RKO (cell line): ENCODE measurements at regions not wholly inside any gene's neighbourhood (a gene's known extent, or its start where the extent isn't known, plus 50 kb on each side); places are given as distances from the start of the nearest gene placed in this dataset.
"Not testable (repeated sequence)": the region's sequence is repeated elsewhere in the genome, so short reads cannot be mapped to it uniquely, and the experiment has no call there.

Source experiments
- DNase-seq: peaks from one replicate; pipeline ENCODE4 v3.0.0-alpha.2; 2016; ENCODE audit warnings: low spot score

- no peak for DNase-seq
Observed at GRCh38 chr13:84745051-84745551, 862.8 kb upstream of the SLITRK1 start.

- no peak for DNase-seq
Observed at GRCh38 chr13:84744203-84744602, 861.9 kb upstream of the SLITRK1 start.

GRCh38 chr13:84741253-84741652, 859.0 kb upstream of the SLITRK1 start:
- no peak for DNase-seq

- DNase-seq = no peak
Observed at GRCh38 chr13:84739021-84739420, 856.7 kb upstream of the SLITRK1 start.

GRCh38 chr13:84737661-84738060, 855.4 kb upstream of the SLITRK1 start:
- DNase-seq = no peak

GRCh38 chr13:84730376-84730775, 848.1 kb upstream of the SLITRK1 start:
- no peak for DNase-seq

GRCh38 chr13:84705982-84706710, 823.9 kb upstream of the SLITRK1 start:
- no peak for DNase-seq

GRCh38 chr13:84702174-84702573, 819.9 kb upstream of the SLITRK1 start:
- no peak for DNase-seq

- not testable (repeated sequence) for DNase-seq
Observed at GRCh38 chr13:84697591-84697990, 815.3 kb upstream of the SLITRK1 start.

GRCh38 chr13:84686973-84687372, 804.7 kb upstream of the SLITRK1 start:
- no peak for DNase-seq

- no peak for DNase-seq
Observed at GRCh38 chr13:84686458-84686857, 804.2 kb upstream of the SLITRK1 start.

GRCh38 chr13:84684804-84685203, 802.5 kb upstream of the SLITRK1 start:
- no peak for DNase-seq

- no peak for DNase-seq
Observed at GRCh38 chr13:84684048-84684662, 801.9 kb upstream of the SLITRK1 start.

- DNase-seq = no peak
Observed at GRCh38 chr13:84683448-84683847, 801.2 kb upstream of the SLITRK1 start.

- no peak for DNase-seq
Observed at GRCh38 chr13:84677836-84678235, 795.6 kb upstream of the SLITRK1 start.

GRCh38 chr13:84672616-84673015, 790.3 kb upstream of the SLITRK1 start:
- no peak for DNase-seq

GRCh38 chr13:84670245-84670644, 788.0 kb upstream of the SLITRK1 start:
- no peak for DNase-seq

- no peak for DNase-seq
Observed at GRCh38 chr13:84668637-84669036, 786.4 kb upstream of the SLITRK1 start.

- DNase-seq = no peak
Observed at GRCh38 chr13:84662491-84662890, 780.2 kb upstream of the SLITRK1 start.

GRCh38 chr13:84661718-84662117, 779.4 kb upstream of the SLITRK1 start:
- DNase-seq = no peak

- DNase-seq = no peak
Observed at GRCh38 chr13:84659359-84659661, 777.0 kb upstream of the SLITRK1 start.

GRCh38 chr13:84658491-84659358, 776.5 kb upstream of the SLITRK1 start:
- DNase-seq = no peak

GRCh38 chr13:84655677-84656076, 773.4 kb upstream of the SLITRK1 start:
- DNase-seq = no peak
